Left renal cortex interstitium (tissue), 4 donors: ENCODE measurements at regions not wholly inside any gene's neighbourhood (a gene's known extent, or its start where the extent isn't known, plus 50 kb on each side); places are given as distances from the start of the nearest gene placed in this dataset.

Experiments
- DNase-seq, 4 donors: peaks; one replicate each; pipeline ENCODE4 v3.0.0-alpha.2; 2013; ENCODE audit warnings: low read depth in 4 of 4, low spot score in 2 of 4, missing footprints in 1 of 4

GRCh38 chr6:97563529-97563928, 280.5 kb upstream of the MMS22L start:
- DNase-seq, result no peak

- DNase-seq, result no peak
These were observed 289.9 kb upstream of the MMS22L start for GRCh38 chr6:97572943-97573342.

- DNase-seq, result no peak
These were observed 303.3 kb upstream of the MMS22L start for GRCh38 chr6:97586344-97586743.

- DNase-seq, result no peak
These were observed 308.9 kb upstream of the MMS22L start for GRCh38 chr6:97591955-97592354.

GRCh38 chr6:97594844-97595243, 311.8 kb upstream of the MMS22L start:
- peak in 3 of 4 donors; percentile 1 to 19 (median 13) for DNase-seq

GRCh38 chr6:97621111-97621510, 338.1 kb upstream of the MMS22L start:
- no peak for DNase-seq

GRCh38 chr6:97626671-97627441, 343.8 kb upstream of the MMS22L start:
- DNase-seq, result peak in 1 of 4 donors; percentile 1

- DNase-seq, result no peak
These were observed 346.2 kb upstream of the MMS22L start for GRCh38 chr6:97629180-97629579.

GRCh38 chr6:97630604-97631003, 347.6 kb upstream of the MMS22L start:
- no peak for DNase-seq

GRCh38 chr6:97632341-97632740, 349.3 kb upstream of the MMS22L start:
- no peak for DNase-seq

GRCh38 chr6:97639702-97640101, 356.7 kb upstream of the MMS22L start:
- DNase-seq, result no peak

GRCh38 chr6:97644353-97644752, 361.3 kb upstream of the MMS22L start:
- DNase-seq, result no peak

GRCh38 chr6:97645757-97646156, 362.7 kb upstream of the MMS22L start:
- no peak for DNase-seq

GRCh38 chr6:97653076-97653475, 370.1 kb upstream of the MMS22L start:
- DNase-seq, result no peak

GRCh38 chr6:97653517-97653916, 370.5 kb upstream of the MMS22L start:
- no peak for DNase-seq

- no peak for DNase-seq
These were observed 371.7 kb upstream of the MMS22L start for GRCh38 chr6:97654674-97655073.

- DNase-seq, result no peak
These were observed 373.2 kb upstream of the MMS22L start for GRCh38 chr6:97656236-97656635.

GRCh38 chr6:97656706-97657350, 373.8 kb upstream of the MMS22L start:
- no peak for DNase-seq

- no peak for DNase-seq
These were observed 375.1 kb upstream of the MMS22L start for GRCh38 chr6:97658090-97658489.

GRCh38 chr6:97663252-97663651, 380.2 kb upstream of the MMS22L start:
- no peak for DNase-seq

- DNase-seq, result no peak
These were observed 382.4 kb upstream of the MMS22L start for GRCh38 chr6:97665446-97665845.

GRCh38 chr6:97666889-97667288, 383.9 kb upstream of the MMS22L start:
- DNase-seq, result no peak
